GOT3 (cell line): ENCODE measurements at regions not wholly inside any gene's neighbourhood (a gene's known extent, or its start where the extent isn't known, plus 50 kb on each side); places are given as distances from the start of the nearest gene placed in this dataset.

Experiments
- DNase-seq: peaks from one replicate; lab custom pipeline; 2025; ENCODE audit warnings: mixed read lengths; lab: John Stamatoyannopoulos, UW

DNA sequence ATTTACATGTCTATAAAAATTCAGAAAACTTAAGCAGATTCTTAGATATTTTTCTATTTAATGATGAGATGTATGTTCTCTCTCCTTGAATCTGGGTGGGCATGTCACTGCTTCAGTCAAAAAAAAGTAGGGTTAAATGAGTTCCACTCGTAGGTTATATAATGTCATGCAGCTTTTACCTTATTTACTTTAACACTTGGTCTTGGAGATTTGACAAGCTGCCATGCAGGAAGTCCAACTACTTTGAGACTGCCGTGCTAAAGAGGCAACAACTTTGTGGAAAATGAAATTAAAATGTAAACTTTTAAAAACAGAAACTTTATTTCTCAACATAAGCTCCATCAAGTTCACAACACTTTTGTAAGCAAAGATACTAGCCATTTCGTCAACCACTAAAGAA is 1336.0 kb upstream of the CDH8 start:
- no peak for DNase-seq

DNA sequence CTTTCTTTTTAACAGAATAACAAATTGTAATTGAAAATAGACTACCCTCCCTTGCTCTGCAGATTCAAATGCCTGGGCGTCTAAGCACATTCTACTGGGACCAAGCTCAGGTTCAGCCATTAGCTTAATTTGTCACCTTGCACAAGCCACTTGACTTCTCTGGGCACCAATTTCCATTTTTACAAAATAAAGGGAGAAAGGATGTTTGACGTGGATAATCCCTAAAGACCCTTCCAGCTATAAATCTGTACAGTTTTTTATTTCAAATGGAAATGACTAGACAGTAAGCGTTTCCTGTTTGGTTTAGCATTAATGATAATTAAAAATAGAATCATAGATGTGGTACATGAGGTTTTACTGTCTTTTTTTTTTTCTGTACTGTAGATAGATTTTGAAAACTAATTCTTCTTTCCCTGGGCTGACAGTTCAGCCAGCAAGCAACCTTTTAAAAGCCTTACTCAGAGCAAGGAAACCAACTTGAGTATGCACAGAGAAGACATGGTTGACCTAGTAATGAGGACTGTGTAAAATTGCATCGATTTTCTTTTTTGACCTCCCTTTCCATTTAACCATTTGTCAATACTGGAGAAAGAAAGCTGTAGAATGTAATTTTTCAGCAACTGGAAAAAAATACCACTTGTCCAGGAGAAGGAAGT is 1329.5 kb upstream of the CDH8 start:
- DNase-seq, result no peak

DNA sequence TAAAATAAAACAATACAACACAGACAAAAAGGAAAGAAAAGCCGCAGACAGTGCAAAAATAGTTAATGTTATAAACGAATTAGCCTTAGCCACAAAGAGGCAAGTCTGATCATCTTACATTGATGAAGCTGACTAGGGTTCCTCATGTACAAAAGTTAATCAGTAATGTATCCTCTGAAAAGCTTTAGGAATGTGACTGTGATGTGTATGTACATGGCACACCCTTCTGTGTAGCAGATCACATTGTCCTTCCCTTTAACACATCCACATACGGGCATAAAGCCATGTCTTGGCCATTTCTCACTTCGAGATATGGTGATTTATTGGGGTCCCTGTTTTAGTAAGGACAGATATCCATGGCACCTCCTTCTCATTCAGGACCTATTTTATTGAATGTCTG is 1327.5 kb upstream of the CDH8 start:
- DNase-seq, result no peak

DNA sequence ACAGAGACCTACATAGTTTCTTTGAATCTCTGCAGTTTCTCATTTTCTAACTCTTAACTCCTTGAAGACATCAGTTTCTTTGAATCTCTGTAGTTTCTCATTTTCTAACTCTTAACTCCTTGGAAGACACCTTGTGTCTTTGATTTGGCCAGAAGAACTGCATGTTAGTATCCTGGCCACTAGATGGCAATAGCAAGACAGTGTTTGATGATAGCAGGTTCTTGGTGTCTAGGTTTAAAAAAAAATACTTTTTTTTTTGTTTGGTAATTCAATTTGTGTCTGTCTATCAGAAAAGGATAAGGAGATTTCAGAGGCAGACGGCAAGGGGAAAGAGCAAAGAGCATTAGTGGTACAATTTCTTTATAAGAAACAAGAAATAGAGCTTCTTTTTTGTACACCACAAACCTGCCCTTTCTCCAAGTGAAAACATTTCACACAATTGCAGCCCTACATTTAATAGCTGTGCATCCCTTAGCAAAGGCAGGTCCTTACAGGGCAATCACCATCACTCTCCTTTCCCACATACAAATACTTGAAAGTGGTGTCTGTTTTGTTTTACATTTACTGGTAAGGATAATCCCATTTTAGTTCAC is 1324.9 kb upstream of the CDH8 start:
- no peak for DNase-seq

DNA sequence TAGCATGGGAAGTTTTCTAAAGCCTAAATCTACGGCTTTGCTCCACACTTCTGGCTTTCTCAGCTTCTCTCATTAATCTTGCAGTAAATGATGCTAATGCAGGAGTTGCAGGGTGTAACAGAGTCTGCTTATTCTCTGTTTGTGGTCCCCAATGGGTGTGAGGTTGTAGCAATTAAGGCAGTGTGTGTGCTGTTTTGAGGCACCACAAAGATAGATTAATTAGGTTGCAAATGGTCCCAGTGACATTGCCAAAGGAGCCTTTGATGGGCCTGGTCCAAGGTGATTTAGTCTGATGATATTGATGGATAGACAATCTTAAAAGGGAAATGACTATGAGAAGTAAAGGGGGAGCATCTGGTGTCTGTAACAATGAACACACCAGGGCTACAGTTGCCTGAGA is 1313.7 kb upstream of the CDH8 start:
- no peak for DNase-seq

GRCh38 chr16:63346000-63346399 is 1309.8 kb upstream of the CDH8 start:
- DNase-seq, result no peak

GRCh38 chr16:63337264-63337663 is 1301.0 kb upstream of the CDH8 start:
- DNase-seq, result no peak

DNA sequence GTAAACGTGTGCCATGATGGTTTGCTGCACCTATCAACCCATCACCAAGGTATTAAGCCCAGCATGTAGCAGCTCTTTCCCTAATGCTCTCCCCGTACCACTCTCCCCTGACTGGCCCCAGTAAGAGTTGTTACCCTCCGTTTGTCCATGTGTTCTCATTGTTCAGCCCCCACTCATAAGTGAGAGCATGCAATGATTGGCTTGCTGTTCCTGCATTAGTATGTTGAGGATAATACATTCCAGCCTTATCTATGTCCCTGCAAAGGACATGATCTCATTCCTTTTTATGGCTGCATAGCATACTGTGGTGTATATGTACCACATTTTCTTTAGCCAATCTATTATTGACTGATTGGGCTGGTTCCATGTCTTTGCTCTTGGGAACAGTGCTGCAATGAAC is 1294.9 kb upstream of the CDH8 start:
- DNase-seq, result no peak

DNA sequence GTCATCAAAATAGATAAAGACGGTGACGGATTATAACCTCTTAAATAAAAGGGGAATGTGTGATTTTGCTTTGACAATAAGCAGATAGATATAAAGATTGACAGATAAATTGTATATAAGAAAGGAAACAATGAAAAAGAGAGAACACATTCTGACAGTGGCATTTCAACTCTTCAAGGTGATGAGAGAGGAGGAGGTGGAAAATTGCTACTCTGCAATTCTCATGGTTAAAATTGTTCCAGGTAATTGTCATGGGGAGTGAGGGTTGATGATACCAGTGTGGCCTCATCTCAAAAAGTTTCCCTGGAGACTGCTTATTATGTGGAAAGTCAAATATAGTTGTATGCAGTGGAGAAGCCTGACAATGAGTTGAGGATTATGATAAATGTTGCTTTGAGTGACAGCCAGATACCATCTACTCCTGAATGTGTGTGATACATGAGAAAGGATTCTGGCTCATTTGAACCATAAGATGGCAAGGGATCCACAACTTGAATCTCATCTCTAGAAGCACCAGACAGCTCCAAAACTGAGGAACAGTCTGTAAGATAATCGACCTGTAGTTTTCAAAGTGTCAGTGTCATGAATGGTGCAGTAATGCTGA is 1290.6 kb upstream of the CDH8 start:
- no peak for DNase-seq

- no peak for DNase-seq
Measured at GRCh38 chr16:63323722-63324705, 1287.8 kb upstream of the CDH8 start.

DNA sequence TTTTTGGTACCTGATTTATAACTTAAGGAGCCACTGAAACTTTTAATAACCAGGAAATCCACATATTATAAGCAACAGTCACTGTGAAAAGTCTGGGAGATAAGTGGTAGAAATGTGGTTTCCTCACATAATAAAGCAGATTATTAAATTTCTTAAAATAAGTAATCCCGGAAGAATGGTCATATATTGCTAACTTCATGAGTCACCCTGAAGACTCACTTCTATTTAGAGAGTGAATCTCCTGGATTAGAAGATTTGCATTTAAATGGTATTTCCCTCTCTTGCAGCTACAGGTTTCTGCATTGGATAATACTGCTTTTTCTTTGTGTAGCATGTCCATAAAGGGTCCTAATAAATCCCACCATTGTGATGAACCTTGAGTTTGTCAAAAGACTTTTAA is 1286.8 kb upstream of the CDH8 start:
- DNase-seq, result no peak

GRCh38 chr16:63315229-63315628 is 1279.0 kb upstream of the CDH8 start:
- no peak for DNase-seq

- no peak for DNase-seq
Measured at GRCh38 chr16:63312346-63312745, 1276.1 kb upstream of the CDH8 start.

GRCh38 chr16:63311313-63311712 is 1275.1 kb upstream of the CDH8 start:
- no peak for DNase-seq

- no peak for DNase-seq
Measured at GRCh38 chr16:63302811-63303210, 1266.6 kb upstream of the CDH8 start.

- no peak for DNase-seq
Measured at GRCh38 chr16:63301349-63301748, 1265.1 kb upstream of the CDH8 start.

DNA sequence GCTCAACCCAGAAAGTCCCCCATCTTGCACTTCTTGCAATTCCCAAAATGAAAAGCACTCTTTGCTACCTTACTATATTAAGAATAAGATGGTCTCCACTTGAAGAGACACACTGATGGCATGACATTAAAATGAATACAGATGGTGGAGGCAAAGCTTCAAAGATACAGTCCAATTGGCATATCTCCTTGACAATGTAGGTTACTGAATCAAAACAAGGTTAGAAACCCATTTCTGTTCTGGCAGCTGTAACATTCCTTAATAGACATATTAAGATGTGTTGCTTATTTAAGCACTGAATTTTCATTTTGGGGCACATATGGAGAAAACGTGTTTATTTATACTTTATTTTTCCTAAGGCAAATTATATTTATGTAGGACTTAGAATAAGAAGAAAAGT is 1262.8 kb upstream of the CDH8 start:
- DNase-seq, result no peak

DNA sequence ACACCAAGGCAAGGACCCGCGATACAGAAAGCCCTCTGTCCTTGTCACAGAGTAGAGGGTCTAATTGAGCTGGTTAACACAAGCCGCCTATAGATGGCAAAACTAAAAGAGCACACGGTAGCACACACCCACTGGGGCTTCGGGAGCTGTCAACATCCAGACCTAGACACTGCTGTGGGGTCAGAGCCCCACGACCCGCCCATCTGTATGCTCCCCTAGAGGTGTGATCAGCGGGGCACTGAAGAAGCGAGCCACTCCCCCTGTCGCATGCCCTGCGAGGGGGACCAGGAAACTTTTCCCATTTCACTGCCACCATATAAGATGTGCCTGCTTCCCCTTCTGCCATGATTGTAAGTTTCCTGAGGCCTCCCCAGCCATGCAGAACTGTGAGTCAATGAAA is 1255.8 kb upstream of the CDH8 start:
- no peak for DNase-seq

DNA sequence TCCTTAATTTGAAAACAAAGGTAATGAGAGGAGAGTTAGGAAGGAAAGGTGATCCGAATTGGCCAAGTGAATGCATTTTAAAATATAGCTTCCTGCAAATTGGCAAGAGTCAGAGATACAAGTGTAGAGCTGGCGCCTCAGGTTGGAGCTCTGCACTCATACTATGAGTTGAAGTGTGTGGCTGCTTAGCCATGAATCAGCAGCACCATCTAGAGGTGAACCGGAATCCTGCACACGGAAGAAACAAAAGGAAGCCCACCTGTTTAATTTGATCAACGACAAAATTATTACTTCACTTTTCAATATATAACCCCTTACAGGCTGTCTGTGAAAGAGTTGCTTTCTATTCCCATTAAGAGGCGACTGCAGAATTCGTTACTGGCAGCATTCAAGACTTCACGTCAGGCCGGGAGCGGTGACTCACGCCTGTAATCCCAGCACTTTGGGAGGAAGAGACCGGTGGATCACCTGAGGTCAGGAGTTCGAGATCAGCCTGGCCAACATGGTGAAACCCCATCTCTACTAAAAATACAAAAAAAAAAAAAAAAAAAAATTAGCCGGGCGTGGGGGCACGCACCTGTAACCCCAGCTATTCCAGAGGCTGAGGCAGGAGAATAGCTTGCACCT is 1253.7 kb upstream of the CDH8 start:
- DNase-seq, result no peak

GRCh38 chr16:63287401-63287800 is 1251.2 kb upstream of the CDH8 start:
- no peak for DNase-seq

DNA sequence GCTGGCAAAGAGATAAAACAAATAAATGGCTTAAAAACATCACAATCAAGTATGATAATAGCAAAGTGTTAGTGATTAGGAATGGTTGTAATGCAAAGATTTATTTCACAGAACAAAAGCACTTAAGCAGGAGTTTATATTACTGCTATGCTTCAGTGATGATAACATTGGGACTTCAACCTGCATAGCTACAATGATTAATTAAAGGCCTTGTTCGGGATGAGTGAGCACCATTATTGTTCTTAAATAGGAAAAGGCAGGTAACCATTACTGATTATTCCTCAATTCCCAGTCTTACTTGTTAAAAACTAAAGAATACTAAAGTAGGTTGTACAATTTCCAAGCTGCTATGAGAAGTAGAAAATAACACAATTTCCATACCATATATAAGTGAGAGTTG is 1247.5 kb upstream of the CDH8 start:
- DNase-seq, result no peak

DNA sequence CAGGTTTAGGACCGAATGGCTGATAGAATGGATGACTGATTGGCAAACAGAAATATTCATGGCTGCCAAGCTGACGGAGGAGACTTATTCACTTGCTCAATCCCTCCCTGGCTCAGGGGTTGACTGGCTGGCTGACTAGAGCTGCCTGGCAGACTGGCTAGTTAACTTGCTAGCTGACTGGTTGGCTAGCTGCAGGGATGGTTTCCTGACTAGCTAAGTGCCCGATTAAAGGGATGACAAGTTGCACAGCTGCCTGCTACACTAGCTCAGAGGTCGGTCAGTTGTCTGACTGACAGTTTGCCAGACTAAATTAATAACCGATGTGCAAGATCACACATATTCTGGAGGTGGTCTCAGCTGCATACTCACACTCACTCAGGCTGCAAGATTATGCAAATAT is 1208.4 kb upstream of the CDH8 start:
- no peak for DNase-seq
